IMR-90 (cell line): ENCODE measurements at regions not wholly inside any gene's neighbourhood (a gene's known extent, or its start where the extent isn't known, plus 50 kb on each side); places are given as distances from the start of the nearest gene placed in this dataset.

Experiments
- ATAC-seq: fragments of 200-7000 bp; cut with Tn5 transposase; 2 replicates; pipeline ENCODE4 v1.9.1; 2020; ENCODE audit warnings: low read depth, mild to moderate bottlenecking, moderate library complexity
- BruUV-seq: library from RNA; stranded (reverse); fragments of 400-500 nt; replicated peaks from 2 replicates; lab custom pipeline; 2021; lab: Mats Ljungman, UMichigan
- CTCF ChIA-PET: fragments of 300-600 bp; formaldehyde crosslinking; extraction: SDS; loops from one replicate; lab custom pipeline; 2021; ENCODE audit warnings: antibody characterized with exemption; lab: Yijun Ruan, JAX
- POLR2A ChIA-PET: fragments of 300-600 bp; sonication (Branson Sonifier 250); formaldehyde crosslinking; loops from one replicate; lab custom pipeline; 2022; ENCODE audit warnings: antibody characterized with exemption; ENCODE audit not compliant: unreplicated experiment; lab: Charles Lee
- DNase-seq: peaks from one replicate; pipeline ENCODE4 v3.0.0; 2013
- H2AFZ ChIP-seq: replicated peaks from 2 replicates; pipeline ENCODE3; 2013; ENCODE audit warnings: low read length, mild to moderate bottlenecking; ENCODE audit not compliant: poor library complexity
- H2AK5ac ChIP-seq: 2 replicates; pipeline ENCODE4 v1.6.1; 2013; ENCODE audit warnings: low read depth, low read length, inconsistent platforms
- H2AK9ac ChIP-seq: replicated peaks from 2 replicates; pipeline ENCODE3; 2013; ENCODE audit warnings: mild to moderate bottlenecking, low read depth, low read length, moderate library complexity; ENCODE audit not compliant: poor library complexity
- H2BK120ac ChIP-seq: 2 replicates; pipeline ENCODE4 v1.6.1; 2013; ENCODE audit warnings: low read depth, low read length, inconsistent platforms
- H2BK15ac ChIP-seq: 3 replicates; pipeline ENCODE4 v1.6.1; 2013; ENCODE audit warnings: low read depth, low read length, inconsistent platforms
- H2BK20ac ChIP-seq: 2 replicates; pipeline ENCODE4 v1.6.1; 2013; ENCODE audit warnings: low read depth, mild to moderate bottlenecking, inconsistent platforms, low read length, moderate library complexity
- H2BK5ac ChIP-seq: 2 replicates; pipeline ENCODE4 v1.6.1; 2013; ENCODE audit warnings: mild to moderate bottlenecking, low read depth, low read length, inconsistent platforms; ENCODE audit not compliant: poor library complexity, severe bottlenecking
- H3K14ac ChIP-seq: replicated peaks from 2 replicates; pipeline ENCODE4 v1.6.1; 2013; ENCODE audit warnings: low read depth, low read length, inconsistent platforms
- H3K18ac ChIP-seq: 2 replicates; pipeline ENCODE4 v1.6.1; 2013; ENCODE audit warnings: low read depth, low read length, control low read depth
- H3K23ac ChIP-seq: 2 replicates; pipeline ENCODE4 v1.6.1; 2013; ENCODE audit warnings: low read depth, low read length, inconsistent platforms
- H3K27ac ChIP-seq: 2 replicates; pipeline ENCODE4 v1.5.1; 2013; ENCODE audit warnings: mild to moderate bottlenecking, control low read depth, low read length; ENCODE audit not compliant: insufficient read depth
- H3K27me3 ChIP-seq: 2 replicates; pipeline ENCODE4 v1.6.1; 2013; ENCODE audit warnings: low read length; ENCODE audit not compliant: control insufficient read depth, insufficient read depth
- H3K36me3 ChIP-seq: 2 replicates; pipeline ENCODE4 v1.6.1; 2013; ENCODE audit warnings: low read length, mixed read lengths; ENCODE audit not compliant: control insufficient read depth, insufficient read depth
- H3K4ac ChIP-seq: 2 replicates; pipeline ENCODE4 v1.6.1; 2013; ENCODE audit warnings: low read depth, low read length, inconsistent platforms
- H3K4me1 ChIP-seq: 2 replicates; pipeline ENCODE4 v1.6.1; 2013; ENCODE audit warnings: low read length, mixed read lengths; ENCODE audit not compliant: control insufficient read depth, insufficient read depth
- H3K4me2 ChIP-seq: 2 replicates; pipeline ENCODE4 v1.6.1; 2013; ENCODE audit warnings: low read depth, mild to moderate bottlenecking, control low read depth, low read length, moderate library complexity
- H3K4me3 ChIP-seq: 2 replicates; pipeline ENCODE4 v1.5.1; 2013; ENCODE audit warnings: low read depth, mild to moderate bottlenecking, control low read depth, low read length, moderate library complexity; ENCODE audit not compliant: insufficient read depth
- H3K56ac ChIP-seq: 2 replicates; pipeline ENCODE4 v1.6.1; 2013; ENCODE audit warnings: low read length, inconsistent platforms; ENCODE audit not compliant: insufficient read depth; ENCODE audit errors: extremely low read depth
- H3K79me1 ChIP-seq, 2 experiments: 2 replicates each; pipeline ENCODE4 v1.6.1; 2013; ENCODE audit warnings: low read length in 2 of 2, inconsistent platforms in 1 of 2, low read depth in 1 of 2
- H3K9ac ChIP-seq: 2 replicates; pipeline ENCODE4 v1.6.1; 2013; ENCODE audit warnings: low read depth, low read length, control low read depth
- H3K9me1 ChIP-seq: 2 replicates; pipeline ENCODE4 v1.6.1; 2013; ENCODE audit warnings: low read length, inconsistent platforms; ENCODE audit not compliant: insufficient read depth
- H3K9me3 ChIP-seq: 2 replicates; pipeline ENCODE4 v1.6.1; 2013; ENCODE audit warnings: low read length; ENCODE audit not compliant: control insufficient read depth, insufficient read depth
- H4K20me1 ChIP-seq: 2 replicates; pipeline ENCODE4 v1.6.1; 2013; ENCODE audit warnings: low read length, inconsistent platforms; ENCODE audit not compliant: insufficient read depth
- H4K5ac ChIP-seq: 2 replicates; pipeline ENCODE4 v1.6.1; 2013; ENCODE audit warnings: mild to moderate bottlenecking, low read depth, low read length, control low read depth
- H4K8ac ChIP-seq, 2 experiments: 2 replicates each; pipeline ENCODE4 v1.6.1; 2013; ENCODE audit warnings: low read depth in 2 of 2, low read length in 2 of 2, control low read depth in 1 of 2, inconsistent platforms in 1 of 2
- H4K91ac ChIP-seq: 2 replicates; pipeline ENCODE4 v1.6.1; 2013; ENCODE audit warnings: low read depth, low read length, inconsistent platforms; ENCODE audit not compliant: insufficient read depth
- BHLHE40 ChIP-seq: fragments of 150-350 bp; IDR thresholded peaks from 2 replicates; pipeline ENCODE4 v1.6.1; 2016; ENCODE audit warnings: mild to moderate bottlenecking, low read depth, low read length
- MAFK ChIP-seq: IDR thresholded peaks from 2 replicates; pipeline ENCODE4 v1.6.1; 2012; ENCODE audit warnings: low read depth, low read length, improper control_type of control experiment
- WGBS, 2 experiments: methylation state at CpG; one replicate each; pipeline versions ENCODE4 v1.1.5 to v1.1.7; 2013; ENCODE audit warnings: missing lambda C conversion rate in 2 of 2; ENCODE audit not compliant: insufficient read length in 1 of 2; ENCODE audit errors: extremely low coverage in 2 of 2; 5-methylcytosine and 5-hydroxymethylcytosine counted together
- dilution Hi-C: fragments of 300-500 bp; cut with HindIII; formaldehyde crosslinking; loops from one replicate; pipeline ENCODE4 v1.14.3; 2018; ENCODE audit warnings: low sequenced_read_pairs; ENCODE audit not compliant: unreplicated experiment
- in situ Hi-C: fragments of 300-500 bp; cut with MboI; formaldehyde crosslinking; loops from 3 replicates; pipeline ENCODE4 v1.14.3; 2019; ENCODE audit warnings: low sequenced_read_pairs, inconsistent platforms, mixed read lengths
- intact Hi-C: fragments of 100-400 bp; cut with micrococcal nuclease; formaldehyde crosslinking; loops from 2 replicates; pipeline ENCODE4 v1.10.0; 2022

DNA sequence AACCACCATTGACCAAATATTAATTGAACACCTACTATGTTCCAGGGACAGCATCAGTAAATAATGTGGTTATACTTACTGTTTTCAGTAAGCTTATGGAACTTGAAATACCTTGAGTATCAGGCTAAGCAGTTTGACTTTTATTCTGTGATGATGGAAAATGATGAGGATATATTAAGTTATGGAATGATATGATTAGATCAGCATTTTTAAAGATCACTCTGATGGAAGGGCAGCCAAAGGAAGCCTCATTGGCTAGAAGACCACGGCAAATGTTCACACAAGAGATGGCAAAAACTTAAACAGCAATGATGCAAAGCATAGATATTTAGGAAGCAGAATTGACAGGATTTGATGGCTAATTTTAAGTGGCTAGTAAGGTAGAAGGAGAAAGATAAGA lies 266.9 kb upstream of the DPP10 start:
- H3K27me3 ChIP-seq, result no peaks in the 10 kb centered on the region
- no peak for ATAC-seq
- DNase-seq, result no peak
- no peak overlapping the region for H4K5ac ChIP-seq
- no peak overlapping the region for H4K8ac ChIP-seq
- no peaks in the 10 kb centered on the region for H3K9me1 ChIP-seq
- ChIA-PET CTCF (no interaction called here), POLR2A (no interaction called here)
- H3K4me3 ChIP-seq, result no peak overlapping the region
- no peak overlapping the region for H2BK5ac ChIP-seq
- no peak overlapping the region for H2AFZ ChIP-seq
- intact Hi-C loops, result no loop called here
- H2BK120ac ChIP-seq, result no peak overlapping the region
- no peak overlapping the region for H3K4ac ChIP-seq
- no peak overlapping the region for H2BK15ac ChIP-seq
- no peak overlapping the region for H3K14ac ChIP-seq
- no CpG with 5 or more reads among the region's 1 CpG for WGBS, 2 experiments
- dilution Hi-C loops, result no loop called here
- no peak overlapping the region for H2AK5ac ChIP-seq
- no peak overlapping the region for H3K27ac ChIP-seq
- no peak overlapping the region for H3K9ac ChIP-seq
- no peak overlapping the region for H3K23ac ChIP-seq
- H4K20me1 ChIP-seq, result no peaks in the 10 kb centered on the region
- no peak overlapping the region for H4K91ac ChIP-seq
- H3K4me1 ChIP-seq, result no peaks in the 10 kb centered on the region
- no peak overlapping the region for H3K4me2 ChIP-seq
- H3K36me3 ChIP-seq, result no peaks in the 10 kb centered on the region
- H3K18ac ChIP-seq, result no peak overlapping the region
- H2AK9ac ChIP-seq, result no peak overlapping the region
- H2BK20ac ChIP-seq, result no peak overlapping the region
- in situ Hi-C loops, result no loop called here
- BruUV-seq, result no TSS peak
- no peaks in the 10 kb centered on the region for H3K9me3 ChIP-seq
- no peaks in the 10 kb centered on the region for H3K79me1 ChIP-seq
- no peak overlapping the region for H3K56ac ChIP-seq
- TF ChIP-seq MAFK, result peak; percentile 59; the same call in 1 of the 2 replicates
- no peak for TF ChIP-seq BHLHE40
